Activated CD4-positive, alpha-beta T cell treated with anti-CD3 and anti-CD28 coated beads, Interleukin-2, amount 10 ng/mL, durations not matched to agents 24 days and 14 days (primary cell): ENCODE measurements at regions not wholly inside any gene's neighbourhood (a gene's known extent, or its start where the extent isn't known, plus 50 kb on each side); places are given as distances from the start of the nearest gene placed in this dataset.

ENCODE experiments used
- DNase-seq: peaks from one replicate; pipeline ENCODE4 v3.0.0; 2022
- H3K27ac Mint-ChIP-seq: one replicate; pipeline ENCODE4 v1.8.0; 2022; ENCODE audit warnings: mild to moderate bottlenecking, mixed read lengths
- H3K27me3 Mint-ChIP-seq: one replicate; pipeline ENCODE4 v1.8.0; 2022; ENCODE audit warnings: mixed read lengths
- H3K36me3 Mint-ChIP-seq: one replicate; pipeline ENCODE4 v1.8.0; 2022; ENCODE audit warnings: low read depth, mild to moderate bottlenecking, mixed read lengths
- H3K4me1 Mint-ChIP-seq: one replicate; pipeline ENCODE4 v1.8.0; 2021; ENCODE audit warnings: mixed read lengths
- H3K4me3 Mint-ChIP-seq: one replicate; pipeline ENCODE4 v1.8.0; 2022; ENCODE audit warnings: mild to moderate bottlenecking, moderate library complexity, mixed read lengths
- H3K9me3 Mint-ChIP-seq: one replicate; pipeline ENCODE4 v1.8.0; 2021; ENCODE audit warnings: mixed read lengths
- intact Hi-C: fragments of 100-400 bp; cut with micrococcal nuclease; formaldehyde crosslinking; loops from one replicate; pipeline ENCODE4 v1.15.1; 2023

- peaks cover 3% of the 10 kb centered on the region for H3K27me3 Mint-ChIP-seq
- no peak for DNase-seq
- no peaks in the 10 kb centered on the region for H3K4me1 Mint-ChIP-seq
- no peaks in the 10 kb centered on the region for H3K36me3 Mint-ChIP-seq
- H3K9me3 Mint-ChIP-seq, result no peaks in the 10 kb centered on the region
- intact Hi-C loops, result no loop called here
- H3K4me3 Mint-ChIP-seq, result no peak overlapping the region
- H3K27ac Mint-ChIP-seq, result no peak overlapping the region
Measured at GRCh38 chr1:90537606-90538362, 179.3 kb downstream of the BARHL2 start.

GRCh38 chr1:90534663-90535295, 182.3 kb downstream of the BARHL2 start:
- H3K36me3 Mint-ChIP-seq, result no peaks in the 10 kb centered on the region
- no peak overlapping the region for H3K27ac Mint-ChIP-seq
- intact Hi-C loops, result no loop called here
- no peaks in the 10 kb centered on the region for H3K9me3 Mint-ChIP-seq
- no peaks in the 10 kb centered on the region for H3K4me1 Mint-ChIP-seq
- no peak for DNase-seq
- peaks cover 5% of the 10 kb centered on the region for H3K27me3 Mint-ChIP-seq
- no peak overlapping the region for H3K4me3 Mint-ChIP-seq

- intact Hi-C loops, result no loop called here
- H3K36me3 Mint-ChIP-seq, result no peaks in the 10 kb centered on the region
- peaks cover 5% of the 10 kb centered on the region for H3K27me3 Mint-ChIP-seq
- H3K4me3 Mint-ChIP-seq, result no peak overlapping the region
- no peaks in the 10 kb centered on the region for H3K4me1 Mint-ChIP-seq
- no peak for DNase-seq
- H3K27ac Mint-ChIP-seq, result no peak overlapping the region
- no peaks in the 10 kb centered on the region for H3K9me3 Mint-ChIP-seq
Measured at GRCh38 chr1:90534116-90534515, 183.0 kb downstream of the BARHL2 start.

- H3K27me3 Mint-ChIP-seq, result peaks cover 2% of the 10 kb centered on the region
- H3K9me3 Mint-ChIP-seq, result no peaks in the 10 kb centered on the region
- H3K36me3 Mint-ChIP-seq, result no peaks in the 10 kb centered on the region
- intact Hi-C loops, result no loop called here
- no peak overlapping the region for H3K27ac Mint-ChIP-seq
- no peak overlapping the region for H3K4me3 Mint-ChIP-seq
- no peak for DNase-seq
- no peaks in the 10 kb centered on the region for H3K4me1 Mint-ChIP-seq
Measured at GRCh38 chr1:90526954-90527353, 190.1 kb downstream of the BARHL2 start.

GRCh38 chr1:90522432-90522831, 194.7 kb downstream of the BARHL2 start:
- DNase-seq, result no peak
- Mint-ChIP-seq H3K9me3 (no peaks in the 10 kb centered on the region), H3K36me3 (no peaks in the 10 kb centered on the region), H3K27ac (no peak overlapping the region), H3K4me3 (no peak overlapping the region), H3K27me3 (peaks cover 9% of the 10 kb centered on the region), H3K4me1 (no peaks in the 10 kb centered on the region)
- intact Hi-C loops, result no loop called here

- H3K27me3 Mint-ChIP-seq, result peaks cover 7% of the 10 kb centered on the region
- no peak overlapping the region for H3K27ac Mint-ChIP-seq
- no peaks in the 10 kb centered on the region for H3K9me3 Mint-ChIP-seq
- no peak for DNase-seq
- H3K36me3 Mint-ChIP-seq, result no peaks in the 10 kb centered on the region
- H3K4me1 Mint-ChIP-seq, result no peaks in the 10 kb centered on the region
- intact Hi-C loops, result no loop called here
- no peak overlapping the region for H3K4me3 Mint-ChIP-seq
Measured at GRCh38 chr1:90513956-90514355, 203.1 kb downstream of the BARHL2 start.

- intact Hi-C loops, result no loop called here
- no peaks in the 10 kb centered on the region for H3K9me3 Mint-ChIP-seq
- no peak overlapping the region for H3K4me3 Mint-ChIP-seq
- DNase-seq, result no peak
- H3K27ac Mint-ChIP-seq, result no peak overlapping the region
- no peaks in the 10 kb centered on the region for H3K36me3 Mint-ChIP-seq
- no peaks in the 10 kb centered on the region for H3K4me1 Mint-ChIP-seq
- peaks cover 5% of the 10 kb centered on the region for H3K27me3 Mint-ChIP-seq
Measured at GRCh38 chr1:90512441-90512840, 204.7 kb downstream of the BARHL2 start.

- no peak overlapping the region for H3K27ac Mint-ChIP-seq
- H3K4me3 Mint-ChIP-seq, result no peak overlapping the region
- no peaks in the 10 kb centered on the region for H3K4me1 Mint-ChIP-seq
- no peaks in the 10 kb centered on the region for H3K9me3 Mint-ChIP-seq
- intact Hi-C loops, result no loop called here
- H3K27me3 Mint-ChIP-seq, result peaks cover 5% of the 10 kb centered on the region
- DNase-seq, result no peak
- H3K36me3 Mint-ChIP-seq, result no peaks in the 10 kb centered on the region
Measured at GRCh38 chr1:90510143-90510542, 207.0 kb downstream of the BARHL2 start.

- no peaks in the 10 kb centered on the region for H3K36me3 Mint-ChIP-seq
- intact Hi-C loops, result no loop called here
- H3K4me3 Mint-ChIP-seq, result no peak overlapping the region
- no peaks in the 10 kb centered on the region for H3K9me3 Mint-ChIP-seq
- no peak overlapping the region for H3K27ac Mint-ChIP-seq
- no peaks in the 10 kb centered on the region for H3K4me1 Mint-ChIP-seq
- H3K27me3 Mint-ChIP-seq, result peaks cover 5% of the 10 kb centered on the region
- no peak for DNase-seq
Measured at GRCh38 chr1:90509225-90510048, 207.7 kb downstream of the BARHL2 start.

- no peak overlapping the region for H3K27ac Mint-ChIP-seq
Measured at GRCh38 chr1:90508376-90509167, 208.5 kb downstream of the BARHL2 start.

GRCh38 chr1:90507173-90507572, 209.9 kb downstream of the BARHL2 start:
- DNase-seq, result no peak

More at GRCh38 chr1:90508376-90509167, 208.5 kb downstream of the BARHL2 start:
- Mint-ChIP-seq H3K4me3 (no peak overlapping the region), H3K9me3 (no peaks in the 10 kb centered on the region), H3K36me3 (no peaks in the 10 kb centered on the region), H3K27me3 (peaks cover 5% of the 10 kb centered on the region), H3K4me1 (no peaks in the 10 kb centered on the region)
- intact Hi-C loops, result no loop called here
- DNase-seq, result no peak

GRCh38 chr1:90505806-90506205, 211.3 kb downstream of the BARHL2 start:
- Mint-ChIP-seq H3K4me3 (no peak overlapping the region), H3K4me1 (no peaks in the 10 kb centered on the region), H3K9me3 (no peaks in the 10 kb centered on the region), H3K36me3 (no peaks in the 10 kb centered on the region), H3K27me3 (peaks cover 5% of the 10 kb centered on the region), H3K27ac (no peak overlapping the region)
- DNase-seq, result no peak
- intact Hi-C loops, result no loop called here

More at GRCh38 chr1:90507173-90507572, 209.9 kb downstream of the BARHL2 start:
- Mint-ChIP-seq H3K4me3 (no peak overlapping the region), H3K9me3 (no peaks in the 10 kb centered on the region), H3K36me3 (no peaks in the 10 kb centered on the region), H3K4me1 (no peaks in the 10 kb centered on the region), H3K27ac (no peak overlapping the region), H3K27me3 (peaks cover 5% of the 10 kb centered on the region)
- intact Hi-C loops, result no loop called here

- intact Hi-C loops, result no loop called here
- DNase-seq, result no peak
- peaks cover 5% of the 10 kb centered on the region for H3K27me3 Mint-ChIP-seq
- no peak overlapping the region for H3K27ac Mint-ChIP-seq
- H3K36me3 Mint-ChIP-seq, result no peaks in the 10 kb centered on the region
- no peaks in the 10 kb centered on the region for H3K9me3 Mint-ChIP-seq
- no peak overlapping the region for H3K4me3 Mint-ChIP-seq
- no peaks in the 10 kb centered on the region for H3K4me1 Mint-ChIP-seq
Measured at GRCh38 chr1:90504509-90504908, 212.6 kb downstream of the BARHL2 start.
